ENCODE measurements at regions not wholly inside any gene's neighbourhood (a gene's known extent, or its start where the extent isn't known, plus 50 kb on each side); places are given as distances from the start of the nearest gene placed in this dataset.
"Not testable (repeated sequence)": the region's sequence is repeated elsewhere in the genome, so short reads cannot be mapped to it uniquely, and the experiment has no call there.

GRCh38 chr5:164139423-164139822 is 634.0 kb downstream of the MAT2B start:
- Mint-ChIP-seq H3K36me3 (ENCODE audit: low read depth) (no peaks in the 10 kb centered on the region), H3K9me3 (ENCODE audit: low read depth) (no peaks in the 10 kb centered on the region), H3K27me3 (ENCODE audit: low read depth) (peaks cover 10% of the 10 kb centered on the region), H3K4me3 (ENCODE audit: unreplicated experiment) (no peak overlapping the region), H3K4me1 (ENCODE audit: low read depth) (no peaks in the 10 kb centered on the region), H3K27ac (ENCODE audit: unreplicated experiment) (no peak overlapping the region)
- TF ChIP-seq CTCF (IDR thresholded peaks at IDR 0.05) = no peak
- no peak for DNase-seq (ENCODE audit: low spot score)

GRCh38 chr5:164145458-164145857 is 640.0 kb downstream of the MAT2B start:
- peaks cover 19% of the 10 kb centered on the region for H3K27me3 Mint-ChIP-seq (ENCODE audit: low read depth)
- no peak for DNase-seq (ENCODE audit: low spot score)
- no peak for TF ChIP-seq CTCF (IDR thresholded peaks at IDR 0.05)
- H3K27ac Mint-ChIP-seq (ENCODE audit: unreplicated experiment) = no peak overlapping the region
- H3K36me3 Mint-ChIP-seq (ENCODE audit: low read depth) = no peaks in the 10 kb centered on the region
- no peak overlapping the region for H3K4me3 Mint-ChIP-seq (ENCODE audit: unreplicated experiment)
- H3K9me3 Mint-ChIP-seq (ENCODE audit: low read depth) = no peaks in the 10 kb centered on the region
- H3K4me1 Mint-ChIP-seq (ENCODE audit: low read depth) = no peaks in the 10 kb centered on the region

GRCh38 chr5:164146223-164146622 is 640.8 kb downstream of the MAT2B start:
- peaks cover 3% of the 10 kb centered on the region for H3K4me1 Mint-ChIP-seq (ENCODE audit: low read depth)
- TF ChIP-seq CTCF (IDR thresholded peaks at IDR 0.05) = no peak
- no peak overlapping the region for H3K27ac Mint-ChIP-seq (ENCODE audit: unreplicated experiment)
- H3K36me3 Mint-ChIP-seq (ENCODE audit: low read depth) = no peaks in the 10 kb centered on the region
- no peak for DNase-seq (ENCODE audit: low spot score)
- peaks cover 19% of the 10 kb centered on the region for H3K27me3 Mint-ChIP-seq (ENCODE audit: low read depth)
- no peak overlapping the region for H3K4me3 Mint-ChIP-seq (ENCODE audit: unreplicated experiment)
- no peaks in the 10 kb centered on the region for H3K9me3 Mint-ChIP-seq (ENCODE audit: low read depth)

- Mint-ChIP-seq H3K36me3 (ENCODE audit: low read depth) (no peaks in the 10 kb centered on the region), H3K4me3 (ENCODE audit: unreplicated experiment) (no peak overlapping the region), H3K27ac (ENCODE audit: unreplicated experiment) (no peak overlapping the region)
Observed at GRCh38 chr5:164148292-164148691, 642.9 kb downstream of the MAT2B start.

GRCh38 chr5:164152539-164152938 is 647.1 kb downstream of the MAT2B start:
- not testable (repeated sequence) for DNase-seq (ENCODE audit: low spot score); H3K27me3 Mint-ChIP-seq (ENCODE audit: low read depth); H3K9me3 Mint-ChIP-seq (ENCODE audit: low read depth); H3K36me3 Mint-ChIP-seq (ENCODE audit: low read depth); H3K4me1 Mint-ChIP-seq (ENCODE audit: low read depth); H3K27ac Mint-ChIP-seq (ENCODE audit: unreplicated experiment); H3K4me3 Mint-ChIP-seq (ENCODE audit: unreplicated experiment)

More at GRCh38 chr5:164148292-164148691, 642.9 kb downstream of the MAT2B start:
- DNase-seq (ENCODE audit: low spot score) = no peak
- TF ChIP-seq CTCF (IDR thresholded peaks at IDR 0.05) = no peak
- Mint-ChIP-seq H3K27me3 (ENCODE audit: low read depth) (peaks cover 15% of the 10 kb centered on the region), H3K4me1 (ENCODE audit: low read depth) (peaks cover 3% of the 10 kb centered on the region), H3K9me3 (ENCODE audit: low read depth) (peaks cover 4% of the 10 kb centered on the region)

GRCh38 chr5:164153469-164154172 is 648.2 kb downstream of the MAT2B start:
- Mint-ChIP-seq H3K36me3 (ENCODE audit: low read depth) (no peaks in the 10 kb centered on the region), H3K9me3 (ENCODE audit: low read depth) (peaks cover 4% of the 10 kb centered on the region), H3K27me3 (ENCODE audit: low read depth) (peaks cover 3% of the 10 kb centered on the region), H3K4me1 (ENCODE audit: low read depth) (peaks cover 3% of the 10 kb centered on the region), H3K27ac (ENCODE audit: unreplicated experiment) (no peak overlapping the region), H3K4me3 (ENCODE audit: unreplicated experiment) (no peak overlapping the region)
- no peak for DNase-seq (ENCODE audit: low spot score)
- no peak for TF ChIP-seq CTCF (IDR thresholded peaks at IDR 0.05)
